ENCODE measurements at regions not wholly inside any gene's neighbourhood (a gene's known extent, or its start where the extent isn't known, plus 50 kb on each side); places are given as distances from the start of the nearest gene placed in this dataset.

DNA sequence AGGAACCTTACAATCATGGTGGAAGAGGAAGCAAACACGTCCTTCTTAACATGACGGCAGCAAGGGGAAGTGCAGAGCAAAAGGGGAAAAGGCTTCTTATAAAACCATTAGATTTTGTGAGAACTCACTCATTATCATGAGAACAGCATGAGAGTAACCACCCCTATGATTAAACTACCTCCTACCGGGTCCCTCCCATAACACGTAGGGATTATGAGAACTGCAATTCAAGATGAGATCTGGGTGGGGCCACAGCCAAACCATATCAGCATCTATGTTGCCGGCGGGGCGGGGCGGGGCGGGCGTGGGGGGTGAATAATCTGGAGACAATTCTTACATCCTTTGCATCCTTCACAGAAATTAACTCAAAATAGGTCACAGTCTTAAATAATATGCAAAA lies 58.8 kb upstream of the GFPT2 start:
- Mint-ChIP-seq H3K4me3 (ENCODE audit: unreplicated experiment) (no peak overlapping the region), H3K36me3 (ENCODE audit: unreplicated experiment) (no peaks in the 10 kb centered on the region), H3K9me3 (ENCODE audit: unreplicated experiment) (no peaks in the 10 kb centered on the region), H3K4me1 (ENCODE audit: unreplicated experiment) (peaks cover 3% of the 10 kb centered on the region), H3K27ac (ENCODE audit: unreplicated experiment) (no peak overlapping the region), H3K27me3 (ENCODE audit: unreplicated experiment) (peaks cover 10% of the 10 kb centered on the region)
- no peak for TF ChIP-seq CTCF (IDR thresholded peaks at IDR 0.05)
- DNase-seq (ENCODE audit: extremely low spot score, unreplicated experiment), result no peak

DNA sequence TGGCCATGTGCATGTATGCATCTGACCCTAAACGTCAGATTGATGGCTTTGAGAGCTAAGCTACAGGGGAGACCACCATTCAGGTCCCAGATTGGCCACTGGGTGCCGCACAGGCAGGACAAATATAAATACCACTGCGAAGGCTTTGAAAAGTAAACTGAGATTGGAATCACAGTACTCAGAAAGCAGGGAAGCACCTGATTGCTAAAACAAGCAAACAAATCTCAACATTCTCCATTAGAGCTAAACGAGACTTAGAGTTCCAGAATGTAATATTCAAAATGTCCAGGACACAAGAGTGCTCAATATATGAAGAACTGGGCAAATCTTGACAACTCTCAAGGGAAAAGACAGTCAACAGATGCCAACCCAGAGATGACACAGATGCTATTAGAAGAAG lies 61.0 kb upstream of the GFPT2 start:
- H3K9me3 Mint-ChIP-seq (ENCODE audit: unreplicated experiment), result no peaks in the 10 kb centered on the region
- peaks cover 3% of the 10 kb centered on the region for H3K4me1 Mint-ChIP-seq (ENCODE audit: unreplicated experiment)
- no peak overlapping the region for H3K4me3 Mint-ChIP-seq (ENCODE audit: unreplicated experiment)

DNA sequence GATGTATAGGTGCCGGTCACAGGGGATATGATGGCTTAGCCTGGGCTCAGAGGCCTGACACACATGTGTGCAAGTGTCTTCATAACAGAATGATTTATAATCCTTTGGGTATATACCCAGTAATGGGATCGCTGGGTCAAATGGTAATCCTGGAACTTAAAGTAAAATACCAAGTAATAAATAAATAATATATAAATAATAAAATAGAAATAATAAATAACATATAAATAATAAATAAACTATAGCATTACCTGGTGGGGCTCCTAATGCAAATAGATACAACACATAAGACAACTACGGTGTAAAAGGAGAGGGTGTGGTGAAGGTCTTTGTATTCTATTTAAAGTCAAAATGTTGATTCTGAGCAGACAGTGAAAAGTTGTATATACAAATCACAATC lies 68.5 kb upstream of the GFPT2 start:
- peaks cover 5% of the 10 kb centered on the region for H3K4me1 Mint-ChIP-seq (ENCODE audit: unreplicated experiment)
- no peaks in the 10 kb centered on the region for H3K9me3 Mint-ChIP-seq (ENCODE audit: unreplicated experiment)
- no peaks in the 10 kb centered on the region for H3K36me3 Mint-ChIP-seq (ENCODE audit: unreplicated experiment)
- TF ChIP-seq CTCF (IDR thresholded peaks at IDR 0.05), result no peak
- H3K27ac Mint-ChIP-seq (ENCODE audit: unreplicated experiment), result no peak overlapping the region
- peaks cover 13% of the 10 kb centered on the region for H3K27me3 Mint-ChIP-seq (ENCODE audit: unreplicated experiment)
- H3K4me3 Mint-ChIP-seq (ENCODE audit: unreplicated experiment), result no peak overlapping the region
- no peak for DNase-seq (ENCODE audit: extremely low spot score, unreplicated experiment)

More for the DNA sequence above, 61.0 kb upstream of the GFPT2 start:
- H3K36me3 Mint-ChIP-seq (ENCODE audit: unreplicated experiment), result no peaks in the 10 kb centered on the region
- no peak for DNase-seq (ENCODE audit: extremely low spot score, unreplicated experiment)
- H3K27me3 Mint-ChIP-seq (ENCODE audit: unreplicated experiment), result peaks cover 10% of the 10 kb centered on the region
- no peak for TF ChIP-seq CTCF (IDR thresholded peaks at IDR 0.05)
- H3K27ac Mint-ChIP-seq (ENCODE audit: unreplicated experiment), result no peak overlapping the region

- DNase-seq (ENCODE audit: extremely low spot score, unreplicated experiment), result no peak
- Mint-ChIP-seq H3K9me3 (ENCODE audit: unreplicated experiment) (no peaks in the 10 kb centered on the region), H3K4me3 (ENCODE audit: unreplicated experiment) (no peak overlapping the region), H3K27me3 (ENCODE audit: unreplicated experiment) (peaks cover 9% of the 10 kb centered on the region), H3K4me1 (ENCODE audit: unreplicated experiment) (peaks cover 5% of the 10 kb centered on the region), H3K27ac (ENCODE audit: unreplicated experiment) (no peak overlapping the region), H3K36me3 (ENCODE audit: unreplicated experiment) (no peaks in the 10 kb centered on the region)
- TF ChIP-seq CTCF (IDR thresholded peaks at IDR 0.05), result no peak
Observed at GRCh38 chr5:180423133-180423532, 70.0 kb upstream of the GFPT2 start.

GRCh38 chr5:180423598-180423997 lies 70.5 kb upstream of the GFPT2 start:
- Mint-ChIP-seq H3K36me3 (ENCODE audit: unreplicated experiment) (no peaks in the 10 kb centered on the region), H3K27ac (ENCODE audit: unreplicated experiment) (no peak overlapping the region), H3K4me3 (ENCODE audit: unreplicated experiment) (no peak overlapping the region), H3K27me3 (ENCODE audit: unreplicated experiment) (peaks cover 7% of the 10 kb centered on the region), H3K9me3 (ENCODE audit: unreplicated experiment) (no peaks in the 10 kb centered on the region), H3K4me1 (ENCODE audit: unreplicated experiment) (peaks cover 5% of the 10 kb centered on the region)
- DNase-seq (ENCODE audit: extremely low spot score, unreplicated experiment), result no peak
- TF ChIP-seq CTCF (IDR thresholded peaks at IDR 0.05), result no peak
